ENCODE measurements at regions not wholly inside any gene's neighbourhood (a gene's known extent, or its start where the extent isn't known, plus 50 kb on each side); places are given as distances from the start of the nearest gene placed in this dataset.
"Not testable (repeated sequence)": the region's sequence is repeated elsewhere in the genome, so short reads cannot be mapped to it uniquely, and the experiment has no call there.

DNA sequence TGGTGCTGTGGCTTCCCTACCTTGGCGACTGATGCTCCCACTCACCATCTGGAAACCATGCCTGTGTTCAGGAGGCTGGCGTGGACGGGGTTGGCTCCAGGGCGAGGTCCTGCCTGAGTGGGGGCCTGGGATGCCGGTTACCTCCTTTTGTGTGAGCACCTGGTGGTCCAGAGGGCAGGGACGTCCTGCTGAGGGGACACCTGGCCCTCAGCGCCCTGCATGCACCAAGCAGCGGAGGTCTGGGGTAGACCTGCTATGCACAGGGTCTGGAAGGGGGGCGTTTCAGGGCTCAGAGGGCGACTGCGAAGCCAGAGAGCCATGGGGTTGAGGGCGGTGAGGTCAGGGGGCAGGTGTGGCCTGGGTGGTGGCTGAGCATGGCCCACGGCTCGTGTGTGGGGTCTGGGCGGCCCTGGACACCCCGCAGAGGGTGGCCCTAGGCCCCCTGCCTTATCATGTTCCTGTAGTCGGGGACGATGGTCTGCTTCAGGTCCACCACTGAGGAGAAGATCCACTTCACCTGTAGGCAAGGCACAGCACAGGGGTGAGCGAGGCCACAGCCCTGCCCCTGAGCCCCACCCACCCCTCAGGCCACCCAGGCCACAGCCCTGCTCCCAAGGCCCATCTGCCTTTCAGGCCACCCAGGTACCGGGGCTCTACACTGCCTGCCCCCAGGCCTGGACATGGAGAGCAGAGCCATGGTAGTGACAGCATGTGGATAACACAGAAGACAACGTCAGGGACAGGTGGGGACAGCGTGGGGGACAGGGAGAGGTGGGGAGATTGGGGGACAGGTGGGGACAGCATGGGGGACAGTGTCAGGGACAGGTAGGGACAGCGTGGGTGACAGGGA is 95.3 kb downstream of the TMEM121 start:
- not testable (repeated sequence) for DNase-seq (ENCODE audit: low spot score)

GRCh38 chr14:105622329-105622955 is 96.1 kb downstream of the TMEM121 start:
- no peak for DNase-seq (ENCODE audit: low spot score)

GRCh38 chr14:105623178-105623577 is 96.8 kb downstream of the TMEM121 start:
- DNase-seq (ENCODE audit: low spot score): not testable (repeated sequence)

GRCh38 chr14:105624346-105624745 is 98.0 kb downstream of the TMEM121 start:
- not testable (repeated sequence) for DNase-seq (ENCODE audit: low spot score)

- not testable (repeated sequence) for DNase-seq (ENCODE audit: low spot score)
These were observed 98.5 kb downstream of the TMEM121 start for GRCh38 chr14:105624749-105625434.

- not testable (repeated sequence) for DNase-seq (ENCODE audit: low spot score)
These were observed 99.1 kb downstream of the TMEM121 start for GRCh38 chr14:105625448-105625847.

GRCh38 chr14:105626111-105626510 is 99.7 kb downstream of the TMEM121 start:
- DNase-seq (ENCODE audit: low spot score): not testable (repeated sequence)

GRCh38 chr14:105626651-105627050 is 100.3 kb downstream of the TMEM121 start:
- not testable (repeated sequence) for DNase-seq (ENCODE audit: low spot score)

GRCh38 chr14:105627287-105627686 is 100.9 kb downstream of the TMEM121 start:
- not testable (repeated sequence) for DNase-seq (ENCODE audit: low spot score)

DNA sequence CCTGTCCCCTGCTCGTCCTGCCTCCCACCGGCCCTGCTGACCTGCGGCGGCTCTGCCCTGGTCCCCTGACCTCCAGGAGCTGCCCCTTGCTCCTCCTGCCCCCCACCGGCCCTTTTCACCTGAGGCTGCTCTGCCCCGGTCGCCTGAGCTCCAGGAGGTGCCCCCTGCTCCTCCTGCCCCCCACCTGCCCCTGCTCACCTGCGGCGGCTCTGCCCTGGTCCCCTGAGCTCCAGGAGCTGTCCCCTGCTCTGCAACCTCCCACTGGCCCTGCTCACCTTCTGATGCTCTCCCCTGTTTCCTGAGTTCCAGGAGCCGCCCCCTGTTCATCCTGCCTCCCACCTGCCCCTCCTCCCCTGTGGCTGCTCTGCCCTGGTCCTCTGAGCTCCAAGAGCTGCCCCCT is 101.3 kb downstream of the TMEM121 start:
- DNase-seq (ENCODE audit: low spot score): no peak

- not testable (repeated sequence) for DNase-seq (ENCODE audit: low spot score)
These were observed 101.7 kb downstream of the TMEM121 start for GRCh38 chr14:105628126-105628525.

DNA sequence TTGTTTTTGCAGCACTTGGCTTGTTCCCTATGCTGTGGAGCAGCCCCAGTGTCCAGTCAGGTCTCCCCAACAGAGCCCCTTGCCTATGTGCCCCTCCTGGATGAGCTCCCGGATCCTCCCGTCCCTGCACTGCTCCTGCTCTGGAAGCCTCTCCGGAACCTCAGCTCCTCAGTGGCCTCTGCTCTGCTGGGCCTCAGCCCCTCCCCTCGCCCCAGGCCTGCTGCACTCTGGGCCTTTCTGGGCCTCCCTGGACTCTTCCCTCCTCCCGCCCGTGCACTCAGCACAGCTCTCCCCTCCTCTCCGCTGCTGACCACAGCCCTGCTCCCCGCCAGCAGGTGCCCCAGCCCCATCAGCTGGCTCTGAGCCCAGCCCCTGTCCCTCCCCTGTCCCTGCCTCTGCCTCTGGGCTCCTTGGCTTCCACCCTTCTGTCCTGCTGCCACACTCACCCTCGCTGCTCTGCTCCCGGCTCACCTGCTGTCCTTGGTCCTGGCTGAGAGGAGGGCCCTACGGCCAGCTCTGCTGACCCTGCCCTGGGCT is 102.2 kb downstream of the TMEM121 start:
- DNase-seq (ENCODE audit: low spot score): not testable (repeated sequence)

DNA sequence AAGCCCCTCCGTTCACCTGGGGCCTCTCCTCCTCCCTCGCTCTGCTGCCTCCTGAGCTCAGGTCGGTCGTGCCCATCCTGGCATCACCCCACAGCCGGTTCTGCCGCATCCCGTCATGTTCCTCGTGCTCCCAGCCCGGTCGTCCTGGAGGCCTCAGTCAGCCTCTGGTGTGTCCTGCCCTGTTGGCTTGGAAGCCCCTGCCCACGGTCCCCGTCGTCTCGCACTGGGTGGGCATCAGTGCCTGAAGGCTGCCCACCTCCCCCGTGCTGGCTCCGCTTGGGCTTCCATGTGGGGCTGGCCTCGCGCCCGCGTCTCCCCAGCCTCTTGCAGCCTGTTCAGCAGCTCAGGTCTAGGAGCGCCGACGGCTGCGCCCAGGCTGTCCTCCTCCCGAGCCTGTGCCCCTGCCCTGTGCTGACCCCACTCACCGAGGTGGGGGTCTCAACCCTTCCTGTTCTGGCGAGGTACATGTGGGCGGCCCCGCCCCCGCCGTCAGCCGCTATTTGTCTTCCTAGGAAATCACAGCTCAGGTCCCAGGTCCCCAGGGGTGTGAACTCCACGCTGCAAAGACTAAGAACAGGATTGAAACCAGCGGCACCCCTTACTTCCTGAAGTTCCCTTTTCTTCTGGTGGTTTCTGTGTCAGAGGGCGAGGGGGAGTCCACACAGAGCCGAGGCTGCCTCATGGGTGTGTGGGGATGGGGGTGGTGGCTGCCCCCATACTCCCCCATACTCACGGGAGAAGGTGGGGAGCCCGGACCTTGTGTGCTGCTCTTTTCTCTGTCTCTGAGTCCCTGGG is 102.9 kb downstream of the TMEM121 start:
- DNase-seq (ENCODE audit: low spot score): not testable (repeated sequence)

DNA sequence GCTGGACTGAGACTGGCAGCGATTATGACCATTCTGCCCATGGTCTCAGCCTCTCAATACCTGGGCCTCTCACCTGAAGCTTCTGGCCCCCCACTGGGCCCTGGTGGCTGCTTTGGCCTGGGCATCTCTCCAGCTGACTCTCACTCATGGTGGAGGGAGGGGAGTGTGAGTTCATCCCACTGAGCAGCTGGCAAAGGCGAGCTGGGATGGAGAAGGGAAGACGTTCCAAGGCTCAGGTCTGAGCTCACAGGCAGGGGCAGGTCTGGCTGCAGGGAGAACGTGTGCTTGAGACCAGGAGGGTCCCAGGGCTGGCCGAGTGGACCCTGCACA is 103.5 kb downstream of the TMEM121 start:
- no peak for DNase-seq (ENCODE audit: low spot score)

- DNase-seq (ENCODE audit: low spot score): not testable (repeated sequence)
These were observed 104.0 kb downstream of the TMEM121 start for GRCh38 chr14:105630293-105630934.

DNA sequence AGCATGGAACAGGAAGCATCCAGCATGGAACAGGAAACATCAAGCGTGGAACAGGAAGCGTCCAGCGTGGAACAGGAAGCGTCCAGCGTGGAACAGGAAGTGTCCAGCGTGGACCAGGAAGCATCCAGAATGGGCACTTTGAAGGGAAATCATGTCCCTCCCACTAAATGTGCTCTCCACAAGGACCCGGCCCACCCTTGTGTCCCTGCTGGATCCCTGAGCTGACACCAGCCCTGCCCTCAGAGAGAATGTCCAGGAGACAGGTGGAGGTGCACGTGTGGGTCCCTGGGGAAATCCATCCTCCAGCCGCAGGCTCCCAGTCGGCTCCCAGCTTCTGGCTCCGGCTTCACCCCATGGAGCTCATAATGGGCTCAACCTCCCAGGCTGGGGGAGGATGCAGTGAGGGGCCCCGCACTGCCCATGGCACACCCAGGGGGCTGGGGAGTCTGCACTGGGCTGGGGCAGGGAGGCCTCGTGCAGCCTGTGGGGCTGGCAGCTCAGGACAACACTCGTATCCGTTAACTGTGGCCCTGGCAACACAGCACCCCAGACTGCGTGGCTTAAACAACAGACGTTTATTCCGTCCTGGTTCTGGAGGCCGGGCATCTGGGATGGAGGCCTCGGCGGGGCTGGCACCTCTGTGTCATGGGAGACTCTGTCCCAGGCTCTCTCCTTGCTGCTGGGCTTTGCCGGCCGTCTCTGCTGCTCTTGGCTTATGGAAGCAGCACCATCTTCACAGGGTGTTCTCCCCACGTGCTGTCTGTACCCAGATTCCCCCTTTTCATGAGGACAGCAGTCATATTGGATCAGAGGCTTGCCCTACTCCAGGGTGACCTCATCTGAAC is 104.8 kb downstream of the TMEM121 start:
- DNase-seq (ENCODE audit: low spot score): not testable (repeated sequence)

DNA sequence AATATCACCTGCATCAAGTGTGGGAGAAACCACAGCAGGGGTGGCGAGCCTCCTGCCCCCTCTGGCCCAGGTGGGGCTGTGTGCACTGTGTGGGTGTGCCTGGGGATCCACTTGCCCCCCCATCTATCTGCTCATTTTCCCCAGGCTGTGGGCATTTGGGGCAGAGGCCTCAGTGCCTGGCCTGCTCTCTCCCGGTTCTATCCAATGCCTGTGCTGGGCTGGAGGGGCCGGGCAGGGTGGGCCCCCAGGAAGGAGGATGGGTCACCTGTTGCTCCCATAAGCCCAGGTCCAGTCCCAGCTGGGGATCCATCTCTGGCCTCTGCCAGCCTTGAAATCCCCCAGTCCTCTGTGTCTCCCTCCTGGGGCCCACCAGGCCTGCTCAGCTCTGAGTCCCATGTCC is 105.6 kb downstream of the TMEM121 start:
- no peak for DNase-seq (ENCODE audit: low spot score)

- not testable (repeated sequence) for DNase-seq (ENCODE audit: low spot score)
These were observed 107.2 kb downstream of the TMEM121 start for GRCh38 chr14:105633596-105633995.

- no peak for DNase-seq (ENCODE audit: low spot score)
These were observed 109.2 kb downstream of the TMEM121 start for GRCh38 chr14:105635560-105635959.

- DNase-seq (ENCODE audit: low spot score): not testable (repeated sequence)
These were observed 109.6 kb downstream of the TMEM121 start for GRCh38 chr14:105636021-105636420.
